ENCODE measurements at regions not wholly inside any gene's neighbourhood (a gene's known extent, or its start where the extent isn't known, plus 50 kb on each side); places are given as distances from the start of the nearest gene placed in this dataset.

DNA sequence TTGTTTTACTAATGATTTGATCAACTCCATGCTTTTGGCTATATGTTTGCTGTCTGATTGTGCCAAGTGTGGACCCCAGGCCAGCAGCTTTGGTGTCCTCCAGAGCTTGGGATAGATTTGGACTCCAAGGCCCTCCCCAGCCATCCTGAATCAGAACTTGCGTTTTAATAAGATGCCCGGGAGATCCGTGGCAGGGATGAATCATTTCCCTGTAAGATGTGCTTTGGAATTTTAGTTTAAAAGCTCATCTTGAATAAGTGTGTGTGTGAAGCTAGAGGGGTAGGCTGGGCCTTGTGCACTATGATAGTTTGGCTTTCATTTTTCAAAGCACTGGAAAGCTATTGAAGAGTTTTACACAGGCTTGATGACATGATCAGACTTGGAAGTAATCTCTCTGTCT lies 66.2 kb upstream of the SDK1 start:
- no peak for DNase-seq

DNA sequence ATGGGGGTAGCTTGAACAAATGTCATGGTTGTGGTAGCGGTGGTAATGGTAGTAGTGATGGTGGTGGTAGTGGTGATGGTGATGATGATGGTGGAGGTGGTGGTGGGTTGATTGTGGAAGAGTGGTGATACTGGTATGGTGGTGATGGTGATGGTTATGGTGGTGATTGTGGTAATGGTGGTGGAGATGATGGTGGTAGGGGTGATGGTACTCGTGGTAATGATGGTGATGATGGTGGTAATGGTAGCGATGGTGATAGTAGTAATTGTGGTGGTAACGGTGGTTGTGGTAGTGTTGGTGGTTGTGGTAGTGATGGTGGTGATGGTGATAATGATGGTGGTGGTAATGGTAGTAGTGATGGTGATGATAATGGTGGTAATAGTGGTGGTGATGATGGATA lies 65.7 kb upstream of the SDK1 start:
- no peak for DNase-seq

DNA sequence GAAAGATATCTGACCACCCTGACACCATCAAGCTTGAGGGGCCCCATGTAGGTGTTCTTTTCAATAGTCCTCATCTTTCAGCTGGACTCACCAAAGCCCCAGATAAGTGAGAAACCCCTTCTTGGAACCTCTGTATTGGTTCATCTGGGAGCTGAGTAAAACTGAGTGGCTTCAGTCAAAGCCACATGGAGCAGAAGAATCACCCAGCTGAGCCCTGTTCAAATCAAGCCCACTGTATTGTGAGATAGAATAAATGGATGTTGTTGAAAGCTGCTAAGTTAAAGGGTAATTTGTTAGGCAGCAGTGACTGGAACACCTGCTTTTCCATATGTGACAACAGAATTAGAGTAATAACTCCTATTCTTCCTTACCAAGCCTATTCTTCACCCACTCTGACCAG lies 64.8 kb upstream of the SDK1 start:
- DNase-seq: no peak

DNA sequence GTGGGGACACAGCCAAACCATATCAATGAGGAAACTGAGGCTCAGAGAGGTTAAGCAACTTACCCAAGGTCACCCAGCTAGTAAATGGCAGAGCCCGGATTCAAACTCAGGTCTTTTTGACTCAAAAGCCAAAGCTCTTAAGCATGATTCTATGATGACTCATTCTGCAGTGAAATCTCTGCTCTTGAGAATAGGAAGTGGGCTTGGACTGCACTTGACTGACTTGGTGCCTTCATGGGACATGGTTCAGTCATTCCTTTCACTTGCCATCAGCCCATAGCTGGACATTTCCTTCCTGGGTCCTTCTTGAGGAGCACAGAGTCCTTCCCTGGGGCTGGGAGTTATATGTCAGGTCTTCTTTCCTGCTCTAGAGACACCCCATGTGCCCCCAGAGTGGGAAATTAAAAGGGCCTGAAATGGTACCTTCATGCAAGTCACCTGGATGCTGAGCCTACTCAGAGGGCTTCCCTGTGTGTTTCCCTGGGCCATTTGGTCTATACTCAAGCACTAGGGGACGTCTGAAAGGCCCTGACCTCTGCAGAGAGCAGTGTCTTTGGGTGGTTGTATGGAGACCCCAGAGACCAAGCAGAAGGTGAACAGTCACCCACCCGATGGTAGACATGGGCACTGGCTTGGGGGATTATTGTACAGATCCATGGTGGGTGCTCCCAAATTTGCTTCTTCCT lies 62.4 kb upstream of the SDK1 start:
- DNase-seq: no peak

DNA sequence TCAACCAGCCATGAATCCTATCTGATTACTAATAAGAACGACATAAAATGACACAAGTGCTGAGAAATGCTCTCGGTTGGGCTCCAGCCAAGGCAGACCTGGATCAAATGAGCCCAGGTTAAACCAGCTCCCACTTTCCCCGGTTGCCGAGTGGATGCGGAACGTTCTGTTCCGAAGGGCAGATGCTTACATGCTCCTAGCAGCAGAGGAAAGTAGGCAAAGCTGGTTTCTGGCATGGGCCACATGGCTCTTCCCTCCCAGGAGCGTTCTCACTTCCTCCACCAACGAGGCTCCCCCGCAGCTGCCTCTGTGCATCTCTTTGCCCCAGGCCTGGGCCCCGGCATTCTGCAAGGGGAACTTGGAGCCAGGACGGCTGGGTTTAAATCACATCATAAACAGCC lies 61.8 kb upstream of the SDK1 start:
- DNase-seq: no peak

DNA sequence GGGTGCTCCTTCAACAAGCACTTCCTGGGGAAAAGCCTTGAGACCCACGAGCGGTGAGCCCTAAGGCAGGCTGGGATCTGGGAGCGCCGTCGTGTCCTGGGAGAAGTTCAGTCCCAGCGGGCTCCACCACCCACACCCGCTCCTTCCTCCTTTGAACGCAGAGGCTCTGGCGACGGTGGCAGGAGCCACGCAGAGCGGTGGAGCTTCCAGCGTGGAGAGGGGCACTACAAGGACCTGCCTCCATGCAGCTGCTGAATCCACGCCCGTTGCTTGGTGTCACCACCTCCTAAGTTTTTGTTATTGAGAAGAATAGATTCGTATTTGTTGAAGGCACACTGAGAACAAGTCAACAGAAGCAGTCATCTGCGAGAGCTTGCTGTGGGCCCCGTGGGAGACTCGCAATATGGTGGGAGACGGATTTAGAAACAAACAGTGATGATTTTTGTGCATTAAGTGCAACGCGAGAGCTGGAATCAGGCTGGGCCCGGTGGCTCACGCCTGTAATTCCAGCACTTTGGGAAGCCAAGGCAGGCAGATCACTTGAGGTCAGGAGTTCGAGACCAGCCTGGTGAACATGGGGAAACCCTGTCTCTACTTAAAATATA lies 60.1 kb upstream of the SDK1 start:
- no peak for DNase-seq

DNA sequence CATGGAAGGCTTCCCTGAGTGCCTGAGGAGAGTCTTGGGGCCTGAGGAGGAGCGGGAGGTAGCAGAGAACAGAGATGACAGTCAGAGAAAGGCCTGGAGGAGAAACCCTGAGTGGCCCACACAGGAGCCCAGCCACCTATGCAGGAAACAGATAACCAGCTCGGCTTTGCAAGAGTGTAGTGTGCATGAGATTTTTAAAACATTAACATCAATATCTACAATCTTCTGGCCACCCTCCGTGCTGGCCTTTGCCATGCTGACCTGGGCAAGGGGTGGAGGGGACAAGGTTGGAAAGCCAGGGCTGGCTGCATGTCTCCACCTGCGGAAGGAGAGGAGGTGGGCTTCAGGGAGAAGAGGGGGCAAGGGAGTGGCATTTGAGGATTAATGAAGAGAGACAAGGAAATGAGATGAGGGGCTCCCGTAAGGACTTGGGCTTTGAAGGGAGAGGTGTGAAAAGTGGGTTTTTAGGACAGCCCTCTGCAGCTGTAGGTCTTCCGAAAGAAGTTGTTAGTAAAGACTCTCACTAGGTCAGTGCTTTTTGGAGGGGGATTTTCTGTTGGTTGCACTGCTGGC lies 59.3 kb upstream of the SDK1 start:
- DNase-seq: no peak

DNA sequence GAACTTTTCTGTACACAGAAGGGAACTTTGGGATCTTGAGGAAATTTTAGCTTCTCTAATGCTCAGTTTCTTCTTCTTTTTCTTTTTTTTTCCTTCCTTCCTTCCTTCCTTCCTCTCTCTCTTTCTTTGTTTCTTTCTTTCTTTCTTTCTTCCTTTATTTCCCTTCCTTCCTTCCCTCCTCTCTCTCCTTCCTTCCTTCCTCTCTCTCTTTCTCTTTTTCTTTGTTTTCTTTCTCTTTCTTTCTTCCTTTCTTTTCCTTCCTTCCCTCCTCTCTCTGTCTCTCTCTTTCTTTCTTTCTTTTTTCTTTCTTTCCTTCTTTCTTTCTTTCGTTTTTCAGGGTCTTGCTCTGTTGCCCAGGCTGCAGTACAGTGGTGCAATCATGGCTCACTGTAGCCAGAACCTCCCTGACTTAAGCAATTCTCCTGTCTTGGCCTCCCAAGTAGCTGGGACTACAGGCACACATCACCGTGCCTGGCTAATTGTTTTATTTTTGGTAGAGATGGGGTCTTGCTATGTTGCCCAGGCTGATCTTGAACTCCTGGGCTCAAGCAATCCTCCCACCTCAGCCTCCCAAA lies 58.6 kb upstream of the SDK1 start:
- DNase-seq: no peak

DNA sequence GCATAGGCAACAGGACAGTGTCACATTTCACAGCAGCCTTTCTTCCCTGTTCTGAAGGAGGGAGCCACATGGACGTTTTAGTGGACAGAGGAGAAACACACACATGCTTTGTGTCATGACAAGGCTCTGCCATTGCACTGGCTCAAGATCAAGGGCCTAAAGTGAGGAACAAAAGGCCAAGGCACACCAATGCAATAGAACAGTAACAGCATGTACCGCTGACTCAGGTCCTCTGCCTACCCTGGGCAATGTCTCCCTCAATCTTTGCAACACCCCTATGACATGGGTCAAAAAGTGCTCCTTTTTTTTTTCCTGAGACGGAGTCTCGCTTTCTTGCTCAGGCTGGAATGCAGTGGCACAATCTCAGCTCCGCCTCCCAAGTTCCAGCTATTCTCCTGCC lies 57.8 kb upstream of the SDK1 start:
- DNase-seq: no peak

DNA sequence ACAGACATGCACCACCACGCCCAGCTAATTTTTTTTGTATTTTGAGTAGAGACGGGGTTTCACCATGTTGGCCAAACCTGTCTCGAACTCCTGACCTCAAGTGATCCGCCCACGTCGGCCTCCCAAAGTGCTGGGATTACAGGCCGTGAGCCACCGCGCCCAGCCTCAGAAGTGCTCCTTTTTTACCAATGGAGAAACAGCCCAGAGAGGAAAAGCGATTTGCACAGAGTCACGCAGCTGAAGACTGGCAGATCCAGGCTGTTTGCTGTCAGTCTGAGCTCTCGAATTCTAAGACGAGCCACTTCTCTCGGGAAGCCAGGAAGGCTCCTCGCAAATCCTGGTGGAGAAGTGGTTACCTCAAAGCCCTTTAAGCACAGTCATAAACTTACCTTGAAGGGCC lies 57.4 kb upstream of the SDK1 start:
- no peak for DNase-seq

DNA sequence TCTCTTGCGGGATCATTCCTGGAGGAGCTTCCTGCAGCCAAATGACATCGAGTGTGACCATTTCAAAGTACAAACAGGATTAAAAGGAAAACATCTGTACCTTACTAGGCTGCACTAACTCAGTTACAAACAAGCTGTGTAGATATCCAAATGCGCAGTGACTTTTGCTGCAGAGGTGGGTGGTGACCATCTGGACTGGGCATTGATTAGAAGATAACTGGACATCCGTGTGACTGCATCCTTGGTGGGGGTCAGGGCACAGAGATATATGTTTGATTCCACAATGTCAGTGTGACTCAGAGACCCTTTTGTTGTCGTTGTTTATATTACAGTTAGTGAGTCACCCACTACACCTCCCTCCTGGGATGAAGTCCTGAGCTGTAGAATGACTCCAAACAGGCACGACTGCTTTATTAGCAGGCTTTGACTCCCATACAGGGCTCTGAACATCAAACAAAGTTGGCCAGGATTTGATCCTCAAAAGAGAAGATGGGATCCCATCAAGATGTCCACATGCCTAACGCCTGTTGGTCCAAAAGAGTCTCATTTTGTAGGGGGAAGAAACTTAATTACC lies 56.7 kb upstream of the SDK1 start:
- DNase-seq: no peak

DNA sequence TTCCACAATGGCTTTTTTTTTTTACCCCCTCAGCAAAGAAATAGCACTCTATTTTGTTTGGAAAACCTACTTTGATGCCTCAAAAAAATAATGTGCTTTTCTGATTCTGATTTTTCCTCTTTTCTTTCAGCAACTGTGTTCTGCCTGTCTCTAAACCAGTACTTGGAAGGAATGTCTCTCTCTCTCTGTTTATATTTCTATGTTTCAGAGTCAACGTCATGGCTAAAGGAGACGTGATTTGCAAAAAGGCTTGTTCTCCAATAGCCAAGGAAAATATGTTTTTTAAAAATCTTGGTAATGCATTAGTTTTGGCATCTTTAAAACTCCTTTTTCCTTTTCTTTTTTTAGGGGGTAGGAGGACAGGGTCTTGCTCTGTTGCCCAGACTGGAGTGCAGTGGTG lies 56.0 kb upstream of the SDK1 start:
- no peak for DNase-seq

DNA sequence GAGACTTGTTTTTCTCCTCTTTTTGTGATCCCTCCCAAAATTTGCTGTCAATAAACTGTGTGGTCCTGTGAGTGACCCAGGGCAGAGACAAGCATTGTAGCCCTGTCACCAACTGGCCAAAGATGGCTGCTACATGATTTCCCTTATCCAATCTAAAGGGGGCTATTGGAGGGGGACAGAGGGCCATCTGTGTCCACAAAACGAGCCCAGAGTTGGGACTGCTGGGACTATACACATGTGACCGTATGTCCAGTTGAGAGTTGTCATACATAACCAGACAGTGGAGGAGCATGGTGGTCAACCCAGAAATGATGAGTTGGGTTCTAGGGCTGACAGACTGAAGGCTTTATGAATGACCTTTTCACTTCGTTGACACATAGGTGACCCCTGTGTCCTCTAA lies 55.3 kb upstream of the SDK1 start:
- DNase-seq: no peak

DNA sequence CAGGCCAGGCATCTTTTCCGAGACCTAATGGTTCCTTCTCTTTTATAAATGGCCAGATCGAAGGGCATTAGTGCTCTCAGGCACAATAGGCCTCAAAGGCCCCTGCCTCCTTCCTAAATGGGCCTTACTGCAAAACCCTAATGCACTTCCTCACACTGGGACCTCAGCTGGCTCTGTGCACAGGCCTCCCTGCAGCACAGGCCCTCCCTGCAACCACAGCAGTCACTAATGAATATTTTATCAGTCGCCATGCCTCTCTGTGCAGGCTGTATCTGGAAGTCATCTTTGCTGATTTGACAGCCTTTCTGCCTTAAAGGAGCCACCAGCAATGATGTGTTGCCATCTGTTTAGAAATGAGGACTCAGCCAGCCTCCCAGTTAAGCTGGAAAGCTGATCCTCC lies 54.9 kb upstream of the SDK1 start:
- DNase-seq: no peak

DNA sequence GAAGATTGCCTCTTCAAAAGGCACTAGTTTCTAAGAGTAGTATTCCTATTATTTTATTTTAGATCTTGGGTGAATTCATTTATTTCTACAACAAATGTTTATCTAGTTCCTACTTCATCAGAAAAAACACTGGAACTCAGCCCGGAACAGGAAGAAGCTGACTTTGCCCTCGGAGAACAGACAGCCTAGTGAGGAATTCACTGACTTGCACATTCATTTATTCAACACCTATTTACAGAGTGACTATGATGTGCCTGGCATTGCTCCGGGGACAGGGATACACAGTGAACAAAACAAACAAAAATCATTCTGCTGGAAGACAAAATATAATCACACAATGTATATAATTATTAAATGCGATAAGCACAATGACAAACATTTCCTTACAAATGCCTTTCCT lies 54.4 kb upstream of the SDK1 start:
- DNase-seq: no peak

DNA sequence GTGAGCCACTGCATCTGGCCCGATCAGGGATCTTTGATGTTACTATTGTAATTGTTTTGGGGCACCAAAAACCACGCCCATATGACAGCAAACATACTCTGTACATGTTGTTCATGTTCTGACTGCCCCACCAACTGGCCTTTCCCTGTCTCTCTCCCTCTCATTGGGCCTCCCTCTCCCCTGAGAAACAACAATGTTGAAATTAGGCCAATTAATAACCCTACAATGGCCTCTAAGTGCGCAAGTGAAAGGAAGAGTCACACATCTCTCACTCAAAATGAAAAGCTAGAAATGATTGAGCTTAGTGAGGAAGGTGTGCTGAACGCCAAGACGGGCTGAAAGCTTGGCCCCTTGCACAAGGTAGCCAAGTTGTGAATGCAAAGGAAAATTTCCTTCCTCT lies 50.3 kb upstream of the SDK1 start:
- DNase-seq: no peak

Data from left kidney (tissue), 1 donor.